ENCODE measurements at regions not wholly inside any gene's neighbourhood (a gene's known extent, or its start where the extent isn't known, plus 50 kb on each side); places are given as distances from the start of the nearest gene placed in this dataset.

GRCh38 chrX:10753116-10753515, 132.7 kb upstream of the MID1 start:
- Mint-ChIP-seq H3K4me3 (no peak overlapping the region), H3K36me3 (ENCODE audit: low read depth) (no peaks in the 10 kb centered on the region), H3K9me3 (no peaks in the 10 kb centered on the region), H3K4me1 (no peaks in the 10 kb centered on the region), H3K27ac (no peak overlapping the region), H3K27me3 (no peaks in the 10 kb centered on the region)
- ChIA-PET POLR2A (no interaction called here), CTCF (no interaction called here)
- TF ChIP-seq CTCF (IDR thresholded peaks at IDR 0.05): no peak
- DNase-seq (no peak), ATAC-seq (ENCODE audit: low read depth) (no peak)
- intact Hi-C loops (cut with micrococcal nuclease): no loop called here

GRCh38 chrX:10754445-10754844, 134.1 kb upstream of the MID1 start:
- POLR2A ChIA-PET: no interaction called here
- no peaks in the 10 kb centered on the region for H3K27me3 Mint-ChIP-seq
- ATAC-seq (ENCODE audit: low read depth) (no peak), DNase-seq (no peak)
- no peaks in the 10 kb centered on the region for H3K4me1 Mint-ChIP-seq
- H3K9me3 Mint-ChIP-seq: no peaks in the 10 kb centered on the region
- no peak overlapping the region for H3K4me3 Mint-ChIP-seq
- CTCF ChIA-PET: no interaction called here
- H3K27ac Mint-ChIP-seq: no peak overlapping the region
- no peaks in the 10 kb centered on the region for H3K36me3 Mint-ChIP-seq (ENCODE audit: low read depth)
- intact Hi-C loops (cut with micrococcal nuclease): no loop called here
- no peak for TF ChIP-seq CTCF (IDR thresholded peaks at IDR 0.05)

- CTCF ChIA-PET: no interaction called here
- ATAC-seq (ENCODE audit: low read depth) (no peak), DNase-seq (no peak)
- no peaks in the 10 kb centered on the region for H3K9me3 Mint-ChIP-seq
- POLR2A ChIA-PET: no interaction called here
- H3K27me3 Mint-ChIP-seq: no peaks in the 10 kb centered on the region
- no peak for TF ChIP-seq CTCF (IDR thresholded peaks at IDR 0.05)
- no peak overlapping the region for H3K27ac Mint-ChIP-seq
- H3K4me1 Mint-ChIP-seq: no peaks in the 10 kb centered on the region
- H3K36me3 Mint-ChIP-seq (ENCODE audit: low read depth): no peaks in the 10 kb centered on the region
- intact Hi-C loops (cut with micrococcal nuclease): no loop called here
- no peak overlapping the region for H3K4me3 Mint-ChIP-seq
These were observed 135.3 kb upstream of the MID1 start for GRCh38 chrX:10755439-10756334.

GRCh38 chrX:10756441-10756840, 136.1 kb upstream of the MID1 start:
- DNase-seq (no peak), ATAC-seq (ENCODE audit: low read depth) (no peak)
- Mint-ChIP-seq H3K4me1 (no peaks in the 10 kb centered on the region), H3K4me3 (no peak overlapping the region), H3K9me3 (no peaks in the 10 kb centered on the region), H3K27ac (no peak overlapping the region), H3K27me3 (peaks cover 2% of the 10 kb centered on the region), H3K36me3 (ENCODE audit: low read depth) (no peaks in the 10 kb centered on the region)
- intact Hi-C loops (cut with micrococcal nuclease): no loop called here
- POLR2A ChIA-PET: no interaction called here
- CTCF ChIA-PET: no interaction called here
- no peak for TF ChIP-seq CTCF (IDR thresholded peaks at IDR 0.05)

- intact Hi-C loops (cut with micrococcal nuclease): no loop called here
- no peaks in the 10 kb centered on the region for H3K9me3 Mint-ChIP-seq
- POLR2A ChIA-PET: no interaction called here
- ATAC-seq (ENCODE audit: low read depth) (no peak), DNase-seq (no peak)
- no peak overlapping the region for H3K4me3 Mint-ChIP-seq
- H3K27ac Mint-ChIP-seq: no peak overlapping the region
- no peaks in the 10 kb centered on the region for H3K36me3 Mint-ChIP-seq (ENCODE audit: low read depth)
- peaks cover 2% of the 10 kb centered on the region for H3K27me3 Mint-ChIP-seq
- H3K4me1 Mint-ChIP-seq: no peaks in the 10 kb centered on the region
- CTCF ChIA-PET: no interaction called here
- no peak for TF ChIP-seq CTCF (IDR thresholded peaks at IDR 0.05)
These were observed 138.9 kb upstream of the MID1 start for GRCh38 chrX:10759141-10759799.
